ENCODE measurements at regions not wholly inside any gene's neighbourhood (a gene's known extent, or its start where the extent isn't known, plus 50 kb on each side); places are given as distances from the start of the nearest gene placed in this dataset.

- TF ChIP-seq NCOA4 (IDR thresholded peaks at IDR 0.05; ENCODE audit: partially characterized antibody) (no peak), FIP1L1 (IDR thresholded peaks at IDR 0.05; ENCODE audit: low read depth, low read length, poor library complexity, severe bottlenecking) (no peak), FOS (IDR thresholded peaks at IDR 0.05; ENCODE audit: extremely low read depth, insufficient read length) (no peak), CTCF (IDR thresholded peaks at IDR 0.05 in 2 of 3, conservative IDR thresholded peaks at IDR 0.05 in 1 of 3; ENCODE audit: insufficient read depth in 2 of 3, low read depth in 1 of 3, low read length in 3 of 3) (no peak), E2F1 (CRISPR knock-in tag; IDR thresholded peaks at IDR 0.05) (no peak), TFAP4 (CRISPR knock-in tag; IDR thresholded peaks at IDR 0.05; ENCODE audit: borderline replicate concordance) (no peak)
Observed at GRCh38 chr11:129544691-129545090, 169.0 kb downstream of the BARX2 start.

Measured in K562 (cell line).